ENCODE measurements at regions not wholly inside any gene's neighbourhood (a gene's known extent, or its start where the extent isn't known, plus 50 kb on each side); places are given as distances from the start of the nearest gene placed in this dataset.

- no peak for TF ChIP-seq ZNF274 (IDR thresholded peaks at IDR 0.05; ENCODE audit: low read depth, low read length)
- no peak overlapping the region for H3K4me3 ChIP-seq (ENCODE audit: low read length)
These were observed 1322.3 kb downstream of the UQCRFS1 start for GRCh38 chr19:27890696-27891095.

- H3K4me3 ChIP-seq (ENCODE audit: low read length), result no peak overlapping the region
- TF ChIP-seq ZNF274 (IDR thresholded peaks at IDR 0.05; ENCODE audit: low read depth, low read length), result no peak
These were observed 1322.7 kb downstream of the UQCRFS1 start for GRCh38 chr19:27890206-27890605.

- H3K4me3 ChIP-seq (ENCODE audit: low read length), result no peak overlapping the region
- no peak for TF ChIP-seq ZNF274 (IDR thresholded peaks at IDR 0.05; ENCODE audit: low read depth, low read length)
These were observed 1323.8 kb downstream of the UQCRFS1 start for GRCh38 chr19:27889156-27889555.

- no peak for TF ChIP-seq ZNF274 (IDR thresholded peaks at IDR 0.05; ENCODE audit: low read depth, low read length)
These were observed 1325.0 kb downstream of the UQCRFS1 start for GRCh38 chr19:27887946-27888345.

GRCh38 chr19:27885359-27885758, 1327.6 kb downstream of the UQCRFS1 start:
- no peak for TF ChIP-seq ZNF274 (IDR thresholded peaks at IDR 0.05; ENCODE audit: low read depth, low read length)
- H3K4me3 ChIP-seq (ENCODE audit: low read length), result no peak overlapping the region

More at GRCh38 chr19:27887946-27888345, 1325.0 kb downstream of the UQCRFS1 start:
- H3K4me3 ChIP-seq (ENCODE audit: low read length), result no peak overlapping the region

GRCh38 chr19:27884376-27884775, 1328.6 kb downstream of the UQCRFS1 start:
- no peak overlapping the region for H3K4me3 ChIP-seq (ENCODE audit: low read length)
- TF ChIP-seq ZNF274 (IDR thresholded peaks at IDR 0.05; ENCODE audit: low read depth, low read length), result no peak

- no peak overlapping the region for H3K4me3 ChIP-seq (ENCODE audit: low read length)
- TF ChIP-seq ZNF274 (IDR thresholded peaks at IDR 0.05; ENCODE audit: low read depth, low read length), result no peak
These were observed 1331.7 kb downstream of the UQCRFS1 start for GRCh38 chr19:27881213-27881612.

- H3K4me3 ChIP-seq (ENCODE audit: low read length), result no peak overlapping the region
- no peak for TF ChIP-seq ZNF274 (IDR thresholded peaks at IDR 0.05; ENCODE audit: low read depth, low read length)
These were observed 1335.9 kb downstream of the UQCRFS1 start for GRCh38 chr19:27876976-27877512.

- H3K4me3 ChIP-seq (ENCODE audit: low read length), result no peak overlapping the region
- TF ChIP-seq ZNF274 (IDR thresholded peaks at IDR 0.05; ENCODE audit: low read depth, low read length), result no peak
These were observed 1336.5 kb downstream of the UQCRFS1 start for GRCh38 chr19:27876489-27876888.

- no peak for TF ChIP-seq ZNF274 (IDR thresholded peaks at IDR 0.05; ENCODE audit: low read depth, low read length)
These were observed 1340.6 kb downstream of the UQCRFS1 start for GRCh38 chr19:27872370-27872769.

GRCh38 chr19:27870293-27870692, 1342.7 kb downstream of the UQCRFS1 start:
- no peak overlapping the region for H3K4me3 ChIP-seq (ENCODE audit: low read length)
- TF ChIP-seq ZNF274 (IDR thresholded peaks at IDR 0.05; ENCODE audit: low read depth, low read length), result no peak

More at GRCh38 chr19:27872370-27872769, 1340.6 kb downstream of the UQCRFS1 start:
- H3K4me3 ChIP-seq (ENCODE audit: low read length), result no peak overlapping the region

GRCh38 chr19:27868007-27868406, 1344.9 kb downstream of the UQCRFS1 start:
- H3K4me3 ChIP-seq (ENCODE audit: low read length), result no peak overlapping the region
- no peak for TF ChIP-seq ZNF274 (IDR thresholded peaks at IDR 0.05; ENCODE audit: low read depth, low read length)

- H3K4me3 ChIP-seq (ENCODE audit: low read length), result no peak overlapping the region
- no peak for TF ChIP-seq ZNF274 (IDR thresholded peaks at IDR 0.05; ENCODE audit: low read depth, low read length)
These were observed 1346.8 kb downstream of the UQCRFS1 start for GRCh38 chr19:27865927-27866777.

GRCh38 chr19:27861411-27861975, 1351.5 kb downstream of the UQCRFS1 start:
- H3K4me3 ChIP-seq (ENCODE audit: low read length), result no peak overlapping the region
- no peak for TF ChIP-seq ZNF274 (IDR thresholded peaks at IDR 0.05; ENCODE audit: low read depth, low read length)

All from GM08714 (cell line).